Mesenchymal stem cell (in vitro differentiated cells and primary cell): ENCODE measurements at regions not wholly inside any gene's neighbourhood (a gene's known extent, or its start where the extent isn't known, plus 50 kb on each side); places are given as distances from the start of the nearest gene placed in this dataset.

Source experiments
- DNase-seq: peaks from one replicate; pipeline ENCODE4 v3.0.0-alpha.2; 2013
- H2AFZ ChIP-seq: one replicate; pipeline ENCODE4 v1.6.1; 2013; ENCODE audit warnings: low read depth, mild to moderate bottlenecking, control low read depth, inconsistent platforms, low read length, moderate library complexity
- H2AK5ac ChIP-seq: 2 replicates; pipeline ENCODE4 v1.6.1; 2013; ENCODE audit warnings: low read length, moderate library complexity, mild to moderate bottlenecking, inconsistent platforms; ENCODE audit not compliant: severe bottlenecking
- H2BK120ac ChIP-seq: one replicate; pipeline ENCODE4 v1.6.1; 2013; ENCODE audit warnings: low read depth, mild to moderate bottlenecking, inconsistent platforms, low read length, moderate library complexity
- H2BK12ac ChIP-seq, 2 experiments: one replicate each; pipeline ENCODE4 v1.6.1; 2013; ENCODE audit warnings: inconsistent platforms in 2 of 2, low read length in 2 of 2, mild to moderate bottlenecking in 2 of 2, moderate library complexity in 2 of 2, control low read depth in 1 of 2
- H2BK15ac ChIP-seq: one replicate; pipeline ENCODE4 v1.6.1; 2013; ENCODE audit warnings: mild to moderate bottlenecking, low read depth, inconsistent platforms; ENCODE audit not compliant: poor library complexity, severe bottlenecking
- H2BK5ac ChIP-seq: 2 replicates; pipeline ENCODE4 v1.6.1; 2013; ENCODE audit warnings: low read depth, mild to moderate bottlenecking, low read length, control low read depth, inconsistent platforms; ENCODE audit not compliant: poor library complexity, severe bottlenecking
- H3K14ac ChIP-seq, 2 experiments: one replicate each; pipeline ENCODE4 v1.6.1; 2013; ENCODE audit warnings: inconsistent platforms in 2 of 2, low read length in 2 of 2, control low read depth in 1 of 2, mild to moderate bottlenecking in 1 of 2, moderate library complexity in 1 of 2
- H3K18ac ChIP-seq, 2 experiments: one replicate each; pipeline ENCODE4 v1.6.1; 2013; ENCODE audit warnings: inconsistent platforms in 2 of 2, low read length in 2 of 2, control low read depth in 1 of 2, low read depth in 1 of 2, mild to moderate bottlenecking in 1 of 2
- H3K23ac ChIP-seq, 2 experiments: one replicate each; pipeline ENCODE4 v1.6.1; 2013; ENCODE audit warnings: inconsistent platforms in 2 of 2, low read length in 2 of 2, mild to moderate bottlenecking in 2 of 2, moderate library complexity in 2 of 2, control low read depth in 1 of 2
- H3K27ac ChIP-seq: 2 replicates; pipeline ENCODE4 v1.5.1; 2013; ENCODE audit warnings: mild to moderate bottlenecking, moderate library complexity, low read length, control low read depth, inconsistent platforms; ENCODE audit not compliant: poor library complexity, severe bottlenecking
- H3K27me3 ChIP-seq, 2 experiments: 2 replicates each; pipeline versions ENCODE4 v1.6.1 to v1.7.0; 2013; ENCODE audit warnings: low read length in 2 of 2, mild to moderate bottlenecking in 2 of 2, moderate library complexity in 2 of 2, control low read depth in 1 of 2, inconsistent platforms in 1 of 2; ENCODE audit not compliant: control insufficient read depth in 1 of 2, insufficient read depth in 1 of 2
- H3K36me3 ChIP-seq, 2 experiments: 2 replicates each; pipeline versions ENCODE4 v1.6.1 to v1.7.0; 2013; ENCODE audit warnings: low read length in 2 of 2, control low read depth in 1 of 2, inconsistent platforms in 1 of 2, low read depth in 1 of 2, mild to moderate bottlenecking in 1 of 2; ENCODE audit not compliant: insufficient read depth in 2 of 2, control insufficient read depth in 1 of 2
- H3K4ac ChIP-seq, 2 experiments: one replicate each; pipeline ENCODE4 v1.6.1; 2013; ENCODE audit warnings: inconsistent platforms in 2 of 2, low read length in 2 of 2, mild to moderate bottlenecking in 2 of 2, moderate library complexity in 2 of 2, control low read depth in 1 of 2, low read depth in 1 of 2
- H3K4me1 ChIP-seq: 2 replicates; pipeline ENCODE4 v1.6.1; 2013; ENCODE audit warnings: low read depth, low read length, control low read depth; ENCODE audit not compliant: control insufficient read depth, insufficient read depth
- H3K4me2 ChIP-seq: 2 replicates; pipeline ENCODE4 v1.6.1; 2013; ENCODE audit warnings: low read length, mild to moderate bottlenecking, inconsistent platforms; ENCODE audit not compliant: poor library complexity, severe bottlenecking
- H3K4me3 ChIP-seq, 2 experiments: 2 replicates each; pipeline versions ENCODE4 v1.5.1 to v1.7.0; 2013; ENCODE audit warnings: low read length in 2 of 2, mild to moderate bottlenecking in 2 of 2, control low read depth in 1 of 2, low read depth in 1 of 2; ENCODE audit not compliant: insufficient read depth in 1 of 2
- H3K79me1 ChIP-seq: replicated peaks from 2 replicates; pipeline ENCODE4 v1.6.1; 2013; ENCODE audit warnings: mild to moderate bottlenecking, control low read depth, low read length, inconsistent platforms; ENCODE audit not compliant: poor library complexity, severe bottlenecking
- H3K9ac ChIP-seq: 2 replicates; pipeline ENCODE4 v1.7.0; 2013; ENCODE audit warnings: mild to moderate bottlenecking, low read length, moderate library complexity
- H3K9me3 ChIP-seq: 2 replicates; pipeline ENCODE4 v1.7.0; 2013; ENCODE audit warnings: mild to moderate bottlenecking, low read length; ENCODE audit not compliant: control insufficient read depth
- H4K8ac ChIP-seq: one replicate; pipeline ENCODE4 v1.6.1; 2013; ENCODE audit warnings: inconsistent platforms, mild to moderate bottlenecking, low read length, moderate library complexity
- H4K91ac ChIP-seq: one replicate; pipeline ENCODE4 v1.6.1; 2013; ENCODE audit warnings: mild to moderate bottlenecking, low read length, inconsistent platforms
- WGBS: methylation state at CpG from one replicate; pipeline ENCODE4 v1.1.7; 2013; ENCODE audit warnings: mixed read lengths; 5-methylcytosine and 5-hydroxymethylcytosine counted together

DNA sequence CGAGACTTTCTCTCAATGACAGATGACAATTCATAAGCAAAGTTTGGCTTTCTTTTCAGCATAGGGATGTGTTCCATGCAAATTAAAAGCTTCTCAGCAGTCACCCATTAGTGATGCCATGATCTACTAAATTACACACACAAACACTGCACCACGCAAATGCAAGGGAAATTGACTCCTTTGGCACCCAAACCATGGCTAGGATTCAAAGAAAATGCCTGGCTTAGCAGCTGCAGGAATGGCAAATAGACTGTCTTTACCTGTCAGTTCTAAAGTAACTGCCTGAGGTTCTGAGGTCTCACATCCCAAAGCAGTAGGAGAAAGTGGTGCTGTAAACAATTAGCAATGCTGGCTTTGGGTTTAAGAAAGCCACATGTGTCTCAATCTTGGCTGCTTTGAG is 108.6 kb upstream of the ATP10B start:
- Histone ChIP-seq H2AK5ac (no peak overlapping the region), H3K14ac (no peak overlapping the region), H2BK120ac (no peak overlapping the region)

DNA sequence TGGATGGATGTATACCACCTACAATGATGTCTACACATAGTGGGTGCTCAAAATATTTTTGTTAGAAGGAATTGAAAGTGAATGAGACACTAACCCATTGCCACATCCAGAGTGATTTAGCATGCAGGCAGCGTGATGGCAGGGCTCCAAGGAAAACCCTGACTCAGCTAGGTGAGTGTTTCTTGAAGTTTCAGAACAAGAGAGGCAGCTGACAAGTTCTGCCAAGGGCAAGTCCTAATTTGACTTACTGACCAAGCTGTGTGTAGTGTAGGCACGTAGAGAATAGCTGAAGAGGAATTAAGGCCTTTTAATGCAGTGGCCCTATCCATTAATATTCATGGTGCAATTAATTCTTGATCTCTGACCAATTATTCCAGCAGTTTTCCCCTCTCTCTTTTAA is 107.8 kb upstream of the ATP10B start:
- H3K4me1 ChIP-seq = no peaks in the 10 kb centered on the region
- no peaks in the 10 kb centered on the region for H3K36me3 ChIP-seq
- no peak overlapping the region for H2AFZ ChIP-seq
- H3K4me2 ChIP-seq = no peak overlapping the region
- no peak overlapping the region for H3K23ac ChIP-seq
- DNase-seq = no peak
- no peak overlapping the region for H2AK5ac ChIP-seq
- no peaks in the 10 kb centered on the region for H3K27me3 ChIP-seq
- no peak overlapping the region for H4K91ac ChIP-seq
- no peak overlapping the region for H3K9ac ChIP-seq
- H3K27ac ChIP-seq = no peak overlapping the region
- H3K18ac ChIP-seq = no peak overlapping the region
- 52% methylated on average over 1 of the region's 2 CpGs for WGBS
- no peak overlapping the region for H2BK15ac ChIP-seq
- H3K4me3 ChIP-seq = no peak overlapping the region
- H2BK5ac ChIP-seq = no peak overlapping the region
- no peak overlapping the region for H3K4ac ChIP-seq
- H3K14ac ChIP-seq = no peak overlapping the region
- H3K9me3 ChIP-seq = no peaks in the 10 kb centered on the region
- H2BK12ac ChIP-seq = no peak overlapping the region
- H3K79me1 ChIP-seq = no peaks in the 10 kb centered on the region
- no peak overlapping the region for H2BK120ac ChIP-seq
- H4K8ac ChIP-seq = no peak overlapping the region

More for the DNA sequence above, 108.6 kb upstream of the ATP10B start:
- WGBS = 51% methylated on average over 2 of the region's 2 CpGs
- Histone ChIP-seq H3K79me1 (no peaks in the 10 kb centered on the region), H2BK5ac (no peak overlapping the region), H3K27ac (no peak overlapping the region), H3K4me3 (no peak overlapping the region), H3K4me2 (no peak overlapping the region), H3K9ac (no peak overlapping the region), H3K27me3 (no peaks in the 10 kb centered on the region), H2AFZ (no peak overlapping the region), H4K8ac (no peak overlapping the region), H4K91ac (no peak overlapping the region), H2BK12ac (no peak overlapping the region), H3K23ac (no peak overlapping the region), H3K18ac (no peak overlapping the region), H2BK15ac (no peak overlapping the region), H3K9me3 (no peaks in the 10 kb centered on the region), H3K4ac (no peak overlapping the region), H3K36me3 (no peaks in the 10 kb centered on the region), H3K4me1 (no peaks in the 10 kb centered on the region)
- DNase-seq = no peak

DNA sequence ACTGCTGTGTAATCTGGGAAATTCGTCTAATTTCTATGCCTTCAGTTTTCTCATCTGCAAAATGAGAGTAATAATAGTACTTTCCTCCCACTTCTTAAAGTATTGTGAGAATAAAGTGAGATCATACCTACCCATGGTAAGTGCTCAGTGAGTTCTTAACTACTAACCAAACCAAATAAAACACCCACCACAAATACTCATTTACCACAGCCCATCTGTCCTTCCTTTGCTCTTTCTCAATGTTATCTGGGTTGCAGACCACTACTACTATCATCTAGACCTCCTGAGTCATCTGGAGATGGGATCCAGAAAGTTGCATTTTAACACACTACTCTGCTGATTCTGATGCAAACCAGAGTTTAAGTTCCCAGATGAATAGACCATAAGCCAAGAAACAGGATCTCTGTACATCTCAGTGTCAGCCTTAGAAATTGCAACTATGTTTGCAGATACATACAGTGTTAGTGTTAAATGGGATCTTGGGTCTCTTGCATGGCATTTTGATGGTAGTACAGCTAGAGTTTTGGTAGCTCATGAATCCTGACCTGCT is 105.4 kb upstream of the ATP10B start:
- H3K4me3 ChIP-seq = no peak overlapping the region
- H3K9ac ChIP-seq = no peak overlapping the region
- H3K23ac ChIP-seq = no peak overlapping the region
- no peak overlapping the region for H2BK120ac ChIP-seq
- H3K9me3 ChIP-seq = no peaks in the 10 kb centered on the region
- H3K14ac ChIP-seq = no peak overlapping the region
- H2BK15ac ChIP-seq = no peak overlapping the region
- no peaks in the 10 kb centered on the region for H3K27me3 ChIP-seq
- H2AFZ ChIP-seq = no peak overlapping the region
- no peaks in the 10 kb centered on the region for H3K79me1 ChIP-seq
- H2AK5ac ChIP-seq = no peak overlapping the region
- no peaks in the 10 kb centered on the region for H3K36me3 ChIP-seq
- no peak overlapping the region for H4K91ac ChIP-seq
- H3K4me2 ChIP-seq = no peak overlapping the region
- no CpG with 5 or more reads among the region's 1 CpG for WGBS
- no peak overlapping the region for H3K18ac ChIP-seq
- no peak overlapping the region for H4K8ac ChIP-seq
- no peak overlapping the region for H3K27ac ChIP-seq
- H2BK5ac ChIP-seq = no peak overlapping the region
- no peak overlapping the region for H3K4ac ChIP-seq
- no peak overlapping the region for H2BK12ac ChIP-seq
- DNase-seq = no peak
- H3K4me1 ChIP-seq = no peaks in the 10 kb centered on the region

DNA sequence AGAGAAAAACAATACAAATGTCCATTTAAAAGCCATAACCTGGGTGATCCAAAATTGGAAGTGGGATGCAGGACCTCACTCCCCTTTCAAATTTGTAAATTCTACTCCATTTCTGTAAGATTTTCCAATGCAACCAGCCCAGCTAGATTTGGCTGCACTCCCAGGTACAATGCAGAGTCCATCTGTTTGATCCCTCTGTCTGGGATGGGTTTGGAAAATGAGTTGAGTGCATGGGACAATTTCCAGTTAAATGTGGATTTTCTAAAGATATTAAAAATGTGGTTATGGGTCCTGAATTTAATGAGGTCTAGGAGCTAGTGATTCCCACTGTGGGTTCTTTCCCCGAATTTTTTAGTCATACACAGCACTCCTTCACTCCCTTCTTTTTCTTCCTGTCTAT is 104.0 kb upstream of the ATP10B start:
- H3K79me1 ChIP-seq = no peaks in the 10 kb centered on the region
- H3K4me3 ChIP-seq = no peak overlapping the region
- no peak overlapping the region for H2BK15ac ChIP-seq
- H3K4me1 ChIP-seq = no peaks in the 10 kb centered on the region
- no peak overlapping the region for H2BK12ac ChIP-seq
- no CpG with 5 or more reads among the region's 1 CpG for WGBS
- no peak overlapping the region for H3K4ac ChIP-seq
- H4K91ac ChIP-seq = no peak overlapping the region
- H4K8ac ChIP-seq = no peak overlapping the region
- H2BK5ac ChIP-seq = no peak overlapping the region
- no peak for DNase-seq
- H3K23ac ChIP-seq = no peak overlapping the region
- H2AK5ac ChIP-seq = no peak overlapping the region
- no peaks in the 10 kb centered on the region for H3K36me3 ChIP-seq
- no peak overlapping the region for H3K14ac ChIP-seq
- no peaks in the 10 kb centered on the region for H3K27me3 ChIP-seq
- no peak overlapping the region for H3K4me2 ChIP-seq
- H3K18ac ChIP-seq = no peak overlapping the region
- no peak overlapping the region for H2AFZ ChIP-seq
- no peaks in the 10 kb centered on the region for H3K9me3 ChIP-seq
- H2BK120ac ChIP-seq = no peak overlapping the region
- H3K27ac ChIP-seq = no peak overlapping the region
- no peak overlapping the region for H3K9ac ChIP-seq
